ENCODE measurements at regions not wholly inside any gene's neighbourhood (a gene's known extent, or its start where the extent isn't known, plus 50 kb on each side); places are given as distances from the start of the nearest gene placed in this dataset.

DNA sequence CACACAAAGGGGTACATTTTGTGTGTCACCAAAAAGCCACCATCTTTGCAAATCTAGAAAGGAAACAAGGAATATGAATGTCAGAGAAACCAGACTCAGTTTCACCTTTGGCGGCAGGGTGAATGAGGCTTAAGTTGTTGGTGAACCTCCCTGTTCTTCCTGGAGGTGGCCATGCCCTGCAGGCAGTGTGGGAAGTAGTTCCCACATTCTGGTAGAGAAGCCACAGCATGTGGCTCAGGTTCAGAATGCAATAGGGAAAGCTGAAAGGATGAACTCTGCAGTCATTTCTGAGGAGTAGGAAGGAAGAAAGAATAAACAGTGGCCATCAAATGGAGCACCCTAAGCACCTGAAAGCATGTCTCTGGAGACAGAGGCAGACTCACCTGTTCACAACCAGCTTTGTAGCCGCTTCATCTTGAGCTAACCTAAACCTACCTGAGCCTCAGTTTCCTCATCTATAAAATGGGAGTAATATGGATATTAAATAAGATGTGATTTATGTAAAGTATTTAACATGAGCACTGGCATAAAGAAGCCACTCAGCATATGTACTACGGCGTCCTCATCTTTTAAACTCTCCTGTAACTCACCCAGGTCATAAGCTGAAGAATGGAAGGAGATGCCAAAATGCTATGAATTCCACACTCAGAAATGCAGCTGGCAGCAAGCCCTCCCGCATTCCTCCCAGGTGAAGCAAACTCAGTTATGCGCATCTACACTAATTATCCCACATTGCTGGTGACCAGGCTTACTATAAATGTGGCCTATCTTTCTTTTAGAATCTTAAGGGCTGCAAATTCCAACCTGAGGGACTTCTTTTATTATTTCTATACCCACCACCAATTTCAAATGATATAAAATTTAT is 86.0 kb downstream of the ZNF608 start:
- Histone ChIP-seq H4K20me1 (ENCODE audit: insufficient read depth, low read length) (no peaks in the 10 kb centered on the region), H2AFZ (ENCODE audit: low read length) (no peak overlapping the region), H3K4me1 (ENCODE audit: insufficient read depth, low read length) (peaks cover 31% of the 10 kb centered on the region), H3K27me3 (ENCODE audit: insufficient read depth, low read length) (no peaks in the 10 kb centered on the region), H3K9me3 (ENCODE audit: low read depth, low read length) (no peaks in the 10 kb centered on the region), H3K4me2 (ENCODE audit: insufficient read depth, low read length) (no peak overlapping the region), H3K27ac (ENCODE audit: low read depth, low read length) (peak overlapping the region; percentile 46), H3K79me2 (ENCODE audit: insufficient read depth, low read length) (no peaks in the 10 kb centered on the region), H3K4me3 (ENCODE audit: insufficient read depth, low read length) (no peak overlapping the region), H3K36me3 (ENCODE audit: insufficient read depth, low read length) (no peaks in the 10 kb centered on the region)
- TF ChIP-seq, protein P1, sequence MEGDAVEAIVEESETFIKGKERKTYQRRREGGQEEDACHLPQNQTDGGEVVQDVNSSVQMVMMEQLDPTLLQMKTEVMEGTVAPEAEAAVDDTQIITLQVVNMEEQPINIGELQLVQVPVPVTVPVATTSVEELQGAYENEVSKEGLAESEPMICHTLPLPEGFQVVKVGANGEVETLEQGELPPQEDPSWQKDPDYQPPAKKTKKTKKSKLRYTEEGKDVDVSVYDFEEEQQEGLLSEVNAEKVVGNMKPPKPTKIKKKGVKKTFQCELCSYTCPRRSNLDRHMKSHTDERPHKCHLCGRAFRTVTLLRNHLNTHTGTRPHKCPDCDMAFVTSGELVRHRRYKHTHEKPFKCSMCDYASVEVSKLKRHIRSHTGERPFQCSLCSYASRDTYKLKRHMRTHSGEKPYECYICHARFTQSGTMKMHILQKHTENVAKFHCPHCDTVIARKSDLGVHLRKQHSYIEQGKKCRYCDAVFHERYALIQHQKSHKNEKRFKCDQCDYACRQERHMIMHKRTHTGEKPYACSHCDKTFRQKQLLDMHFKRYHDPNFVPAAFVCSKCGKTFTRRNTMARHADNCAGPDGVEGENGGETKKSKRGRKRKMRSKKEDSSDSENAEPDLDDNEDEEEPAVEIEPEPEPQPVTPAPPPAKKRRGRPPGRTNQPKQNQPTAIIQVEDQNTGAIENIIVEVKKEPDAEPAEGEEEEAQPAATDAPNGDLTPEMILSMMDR (IDR thresholded peaks at IDR 0.05; ENCODE audit: extremely low read depth, low read depth, low read length): no peak
- DNase-seq (ENCODE audit: insufficient read length, low spot score, missing footprints): no peak

DNA sequence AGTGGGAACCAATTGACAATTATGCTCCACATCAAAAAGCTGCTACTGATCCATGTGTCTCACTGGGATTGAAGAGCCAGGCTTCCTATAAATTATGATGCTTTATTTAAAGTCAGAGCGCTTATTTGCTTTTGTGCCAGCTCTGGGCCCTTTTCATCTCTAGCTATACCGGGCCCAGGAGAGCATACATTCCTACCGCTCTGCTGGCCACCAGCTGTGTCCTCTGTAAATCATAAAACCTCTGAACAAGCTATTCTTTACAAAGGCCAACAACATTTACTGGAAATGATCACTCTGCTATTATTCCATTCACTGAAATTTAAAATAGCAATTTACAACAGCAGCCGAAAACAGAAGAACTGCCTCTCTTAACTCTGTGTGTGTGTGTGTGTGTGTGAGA is 86.6 kb downstream of the ZNF608 start:
- Histone ChIP-seq H3K4me2 (ENCODE audit: insufficient read depth, low read length) (no peak overlapping the region), H3K4me3 (ENCODE audit: insufficient read depth, low read length) (no peak overlapping the region), H3K4me1 (ENCODE audit: insufficient read depth, low read length) (peaks cover 37% of the 10 kb centered on the region), H3K27ac (ENCODE audit: low read depth, low read length) (no peak overlapping the region), H3K36me3 (ENCODE audit: insufficient read depth, low read length) (no peaks in the 10 kb centered on the region), H3K27me3 (ENCODE audit: insufficient read depth, low read length) (no peaks in the 10 kb centered on the region), H3K79me2 (ENCODE audit: insufficient read depth, low read length) (no peaks in the 10 kb centered on the region), H2AFZ (ENCODE audit: low read length) (no peak overlapping the region), H3K9me3 (ENCODE audit: low read depth, low read length) (no peaks in the 10 kb centered on the region), H4K20me1 (ENCODE audit: insufficient read depth, low read length) (no peaks in the 10 kb centered on the region)
- no peak for DNase-seq (ENCODE audit: insufficient read length, low spot score, missing footprints)
- TF ChIP-seq, protein P1 (IDR thresholded peaks at IDR 0.05; ENCODE audit: extremely low read depth, low read depth, low read length): no peak

GRCh38 chr5:124658867-124659557 is 87.4 kb downstream of the ZNF608 start:
- Histone ChIP-seq H3K27me3 (ENCODE audit: insufficient read depth, low read length) (no peaks in the 10 kb centered on the region), H3K4me2 (ENCODE audit: insufficient read depth, low read length) (no peak overlapping the region), H3K4me3 (ENCODE audit: insufficient read depth, low read length) (no peak overlapping the region), H3K27ac (ENCODE audit: low read depth, low read length) (no peak overlapping the region), H3K79me2 (ENCODE audit: insufficient read depth, low read length) (no peaks in the 10 kb centered on the region), H2AFZ (ENCODE audit: low read length) (no peak overlapping the region), H3K9me3 (ENCODE audit: low read depth, low read length) (no peaks in the 10 kb centered on the region), H3K4me1 (ENCODE audit: insufficient read depth, low read length) (peaks cover 38% of the 10 kb centered on the region), H4K20me1 (ENCODE audit: insufficient read depth, low read length) (no peaks in the 10 kb centered on the region), H3K36me3 (ENCODE audit: insufficient read depth, low read length) (no peaks in the 10 kb centered on the region)
- TF ChIP-seq, protein P1 (IDR thresholded peaks at IDR 0.05; ENCODE audit: extremely low read depth, low read depth, low read length): no peak
- no peak for DNase-seq (ENCODE audit: insufficient read length, low spot score, missing footprints)

- H3K27me3 ChIP-seq (ENCODE audit: insufficient read depth, low read length): no peaks in the 10 kb centered on the region
- H3K9me3 ChIP-seq (ENCODE audit: low read depth, low read length): no peaks in the 10 kb centered on the region
- peak overlapping the region; percentile 60 for H2AFZ ChIP-seq (ENCODE audit: low read length)
- no peaks in the 10 kb centered on the region for H4K20me1 ChIP-seq (ENCODE audit: insufficient read depth, low read length)
- H3K4me3 ChIP-seq (ENCODE audit: insufficient read depth, low read length): peak overlapping the region; percentile 52
- peak overlapping the region; percentile 29 for H3K27ac ChIP-seq (ENCODE audit: low read depth, low read length)
- TF ChIP-seq, protein P1 (IDR thresholded peaks at IDR 0.05; ENCODE audit: extremely low read depth, low read depth, low read length): no peak
- no peaks in the 10 kb centered on the region for H3K36me3 ChIP-seq (ENCODE audit: insufficient read depth, low read length)
- no peaks in the 10 kb centered on the region for H3K79me2 ChIP-seq (ENCODE audit: insufficient read depth, low read length)
- no peak for DNase-seq (ENCODE audit: insufficient read length, low spot score, missing footprints)
- peak overlapping the region; percentile 75 for H3K4me2 ChIP-seq (ENCODE audit: insufficient read depth, low read length)
- H3K4me1 ChIP-seq (ENCODE audit: insufficient read depth, low read length): peaks cover 37% of the 10 kb centered on the region
Observed at GRCh38 chr5:124655921-124656511, 90.4 kb downstream of the ZNF608 start.
